Upper lobe of left lung (tissue), 4 donors: ENCODE measurements at regions not wholly inside any gene's neighbourhood (a gene's known extent, or its start where the extent isn't known, plus 50 kb on each side); places are given as distances from the start of the nearest gene placed in this dataset.

Experiments used
- CTCF ChIP-seq, 6 experiments: fragments of 450-650 bp in 4 of 6; fragments of 200-600 bp in 2 of 6; sonication (generic) in 2 of 6; IDR thresholded peaks; one replicate each; pipeline ENCODE4 v1.5.1; 2016 to 2019; ENCODE audit warnings: antibody characterized with exemption in 6 of 6
- POLR2AphosphoS5 ChIP-seq, 2 donors: sonication (generic); formaldehyde crosslinking; IDR thresholded peaks; one replicate each; pipeline ENCODE4 v1.5.1; 2017; ENCODE audit warnings: antibody characterized with exemption in 2 of 2

DNA sequence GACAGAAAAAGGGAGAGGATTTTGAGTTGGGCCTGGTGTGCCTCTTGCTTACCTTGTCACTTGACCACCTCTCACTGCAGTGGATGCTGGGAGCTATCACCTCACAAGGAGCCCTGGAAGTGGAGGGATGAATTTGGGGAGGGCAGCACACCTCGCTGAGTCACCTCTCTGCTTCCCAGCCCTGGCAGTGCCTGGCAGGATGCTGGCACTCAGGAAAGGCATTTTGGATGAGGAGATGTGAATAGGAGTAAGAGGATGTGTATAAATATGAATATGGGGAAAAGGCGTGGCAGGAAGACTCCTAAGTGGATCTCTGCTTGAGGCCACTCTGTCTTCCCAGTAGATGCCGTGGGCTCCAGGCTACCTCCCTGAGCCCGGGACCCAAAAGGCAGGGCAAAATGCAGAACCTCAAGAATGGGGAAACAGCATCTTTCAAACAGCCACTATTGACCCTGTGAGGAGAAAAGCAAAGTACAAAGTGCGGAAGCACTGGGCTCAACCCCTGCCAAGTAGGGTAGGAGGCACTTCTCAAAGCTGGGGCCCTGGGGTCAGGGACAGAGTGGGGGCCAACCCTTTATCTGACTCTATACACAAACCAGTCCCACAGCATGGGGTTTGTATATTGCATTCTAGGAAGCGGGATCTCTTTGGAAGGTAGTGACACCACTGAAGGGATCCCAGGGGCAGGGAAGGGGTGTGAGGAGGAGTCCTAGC is 164.5 kb upstream of the GLI2 start:
- TF ChIP-seq CTCF (IDR thresholded peaks at IDR 0.05): no peak
- TF ChIP-seq POLR2AphosphoS5 (IDR thresholded peaks at IDR 0.05): no peak
